Gastroesophageal sphincter (tissue), 4 donors: ENCODE measurements at regions not wholly inside any gene's neighbourhood (a gene's known extent, or its start where the extent isn't known, plus 50 kb on each side); places are given as distances from the start of the nearest gene placed in this dataset.

Source experiments
- ATAC-seq: fragments of 150-250 bp; one replicate; pipeline ENCODE4 v1.9.1; 2016; ENCODE audit warnings: mild to moderate bottlenecking, moderate library complexity
- H3K27ac ChIP-seq, 4 donors: fragments of 200-600 bp; sonication (generic) in 3 of 4; 1 replicate in 3 of 4; 2 replicates in 1 of 4; pipeline ENCODE4 v1.5.1; 2016 to 2019
- H3K27me3 ChIP-seq: fragments of 200-600 bp; sonication (generic); one replicate; pipeline ENCODE4 v1.5.1; 2019
- H3K36me3 ChIP-seq, 2 donors: fragments of 200-600 bp; sonication (generic); one replicate each; pipeline ENCODE4 v1.5.1; 2019; ENCODE audit warnings: control low read depth in 1 of 2
- H3K4me1 ChIP-seq, 3 donors: fragments of 200-600 bp; sonication (generic); 1 replicate in 2 of 3; 2 replicates in 1 of 3; pipeline ENCODE4 v1.5.1; 2016 to 2019; ENCODE audit warnings: control low read depth in 2 of 3
- H3K4me3 ChIP-seq, 2 donors: fragments of 200-600 bp; sonication (generic); one replicate each; pipeline ENCODE4 v1.5.1; 2019; ENCODE audit warnings: mild to moderate bottlenecking in 1 of 2, moderate library complexity in 1 of 2
- H3K9me3 ChIP-seq, 3 donors: fragments of 200-600 bp; sonication (generic); one replicate each; pipeline ENCODE4 v1.5.1; 2017 to 2019; ENCODE audit warnings: control low read depth in 2 of 3
- CTCF ChIP-seq, 4 experiments: fragments of 200-600 bp in 2 of 4; fragments of 450-650 bp in 2 of 4; sonication (generic) in 1 of 4; IDR thresholded peaks; one replicate each; pipeline ENCODE4 v1.5.1; 2017 to 2019; ENCODE audit warnings: antibody characterized with exemption in 4 of 4, mild to moderate bottlenecking in 2 of 4, moderate library complexity in 2 of 4
- EP300 ChIP-seq: sonication (generic); formaldehyde crosslinking; IDR thresholded peaks from one replicate; pipeline ENCODE4 v1.6.1; 2017; ENCODE audit warnings: antibody characterized with exemption, mild to moderate bottlenecking
- POLR2A ChIP-seq, 2 donors: fragments of 450-650 bp; IDR thresholded peaks; one replicate each; pipeline ENCODE4 v1.6.1; 2017; ENCODE audit warnings: antibody characterized with exemption in 2 of 2, mild to moderate bottlenecking in 2 of 2, moderate library complexity in 1 of 2
- POLR2AphosphoS5 ChIP-seq: sonication (generic); formaldehyde crosslinking; IDR thresholded peaks from one replicate; pipeline ENCODE4 v1.6.1; 2017; ENCODE audit warnings: antibody characterized with exemption
- WGBS, 2 donors: methylation state at CpG; one replicate each; pipeline ENCODE4 v1.1.5; 2018; ENCODE audit warnings: low coverage in 1 of 2; 5-methylcytosine and 5-hydroxymethylcytosine counted together

- no peaks in the 10 kb centered on the region for H3K36me3 ChIP-seq
- peaks cover 53 to 100% (median 86%) of the 10 kb centered on the region in 3 donors for H3K4me1 ChIP-seq
- ATAC-seq: no peak
- H3K4me3 ChIP-seq: no peak overlapping the region
- 37 to 46% methylated on average over 7 of the region's 7 CpGs for WGBS, 2 donors
- no peaks in the 10 kb centered on the region for H3K9me3 ChIP-seq
- TF ChIP-seq POLR2AphosphoS5 (no peak), POLR2A (IDR thresholded peaks at IDR 0.05) (no peak), CTCF (IDR thresholded peaks at IDR 0.05) (no peak), EP300 (no peak)
- peak overlapping the region; percentile 95 to 99 (median 96) for H3K27ac ChIP-seq
- H3K27me3 ChIP-seq: no peaks in the 10 kb centered on the region
Observed at GRCh38 chr1:234535218-234535617, 56.2 kb upstream of the TARBP1 start.

GRCh38 chr1:234533975-234534876 is 55.2 kb upstream of the TARBP1 start:
- Histone ChIP-seq H3K27me3 (no peaks in the 10 kb centered on the region), H3K36me3 (no peaks in the 10 kb centered on the region), H3K4me3 (no peak overlapping the region), H3K27ac (peak overlapping the region; percentile 95 to 99 (median 96)), H3K9me3 (no peaks in the 10 kb centered on the region), H3K4me1 (peaks cover 59 to 100% (median 82%) of the 10 kb centered on the region in 3 donors)
- TF ChIP-seq POLR2AphosphoS5 (peak; percentile 95), EP300 (no peak)
- peak; percentile 35 for ATAC-seq
- 5 to 13% methylated on average over 10 to 14 of the region's 14 CpGs for WGBS, 2 donors

GRCh38 chr1:234533034-234533891 is 54.3 kb upstream of the TARBP1 start:
- Histone ChIP-seq H3K9me3 (no peaks in the 10 kb centered on the region), H3K27me3 (no peaks in the 10 kb centered on the region), H3K36me3 (no peaks in the 10 kb centered on the region), H3K4me3 (no peak overlapping the region), H3K27ac (peak overlapping the region; percentile 95 to 99 (median 96)), H3K4me1 (peaks cover 52 to 100% (median 74%) of the 10 kb centered on the region in 3 donors)
- WGBS, 2 donors: 31 to 34% methylated on average over 10 to 11 of the region's 12 CpGs
- TF ChIP-seq EP300 (no peak), POLR2A (IDR thresholded peaks at IDR 0.05) (peak in 1 of 2 donors; percentile 21), CTCF (IDR thresholded peaks at IDR 0.05) (peak in 2 of 4 experiments; percentile 19 to 21), POLR2AphosphoS5 (peak; percentile 95)
- peak; percentile 70 for ATAC-seq

- peak; percentile 42 for ATAC-seq
- no peaks in the 10 kb centered on the region for H3K36me3 ChIP-seq
- TF ChIP-seq EP300 (peak; percentile 84), CTCF (IDR thresholded peaks at IDR 0.05) (no peak), POLR2AphosphoS5 (peak; percentile 88)
- H3K4me1 ChIP-seq: peaks cover 51 to 100% (median 73%) of the 10 kb centered on the region in 3 donors
- 8 to 20% methylated on average over 5 to 7 of the region's 7 CpGs for WGBS, 2 donors
- H3K27me3 ChIP-seq: no peaks in the 10 kb centered on the region
- H3K27ac ChIP-seq: peak overlapping the region; percentile 95 to 99 (median 96)
- H3K4me3 ChIP-seq: no peak overlapping the region
- H3K9me3 ChIP-seq: no peaks in the 10 kb centered on the region
Observed at GRCh38 chr1:234532503-234532922, 53.5 kb upstream of the TARBP1 start.

GRCh38 chr1:234531151-234531635 is 52.2 kb upstream of the TARBP1 start:
- Histone ChIP-seq H3K9me3 (no peaks in the 10 kb centered on the region), H3K4me1 (peaks cover 41 to 90% (median 60%) of the 10 kb centered on the region in 3 donors)
- peak; percentile 30 for ATAC-seq

More at GRCh38 chr1:234531151-234531635, 52.2 kb upstream of the TARBP1 start:
- Histone ChIP-seq H3K36me3 (no peaks in the 10 kb centered on the region), H3K4me3 (peak overlapping the region in 1 of 2 donors; percentile 41), H3K27me3 (no peaks in the 10 kb centered on the region), H3K27ac (peak overlapping the region; percentile 95 to 99 (median 96))
- 30 to 31% methylated on average over 4 to 6 of the region's 20 CpGs for WGBS, 2 donors
- TF ChIP-seq CTCF (IDR thresholded peaks at IDR 0.05) (no peak), POLR2A (IDR thresholded peaks at IDR 0.05) (peak; percentile 51 to 66), EP300 (peak; percentile 58), POLR2AphosphoS5 (peak; percentile 96)
